Large intestine (tissue), 3 donors: ENCODE measurements at regions not wholly inside any gene's neighbourhood (a gene's known extent, or its start where the extent isn't known, plus 50 kb on each side); places are given as distances from the start of the nearest gene placed in this dataset.
"Not testable (repeated sequence)": the region's sequence is repeated elsewhere in the genome, so short reads cannot be mapped to it uniquely, and the experiment has no call there.

Source experiments
- DNase-seq, 2 donors: peaks; one replicate each; pipeline versions ENCODE4 v3.0.0 to v3.0.0-alpha.2; 2013
- H3K27ac ChIP-seq: one replicate; pipeline ENCODE4 v1.5.1; 2013; ENCODE audit warnings: low read length
- H3K27me3 ChIP-seq: 2 replicates; pipeline ENCODE4 v1.6.1; 2013; ENCODE audit warnings: low read length; ENCODE audit not compliant: control insufficient read depth, insufficient read depth
- H3K36me3 ChIP-seq: 2 replicates; pipeline ENCODE4 v1.6.1; 2013; ENCODE audit warnings: low read length; ENCODE audit not compliant: control insufficient read depth, insufficient read depth
- H3K4me1 ChIP-seq: one replicate; pipeline ENCODE4 v1.6.1; 2013; ENCODE audit warnings: low read length; ENCODE audit not compliant: control insufficient read depth, insufficient read depth
- H3K4me3 ChIP-seq: one replicate; pipeline ENCODE4 v1.5.1; 2013; ENCODE audit warnings: low read length
- H3K9me3 ChIP-seq: one replicate; pipeline ENCODE4 v1.6.1; 2013; ENCODE audit warnings: mild to moderate bottlenecking, low read depth, low read length, moderate library complexity; ENCODE audit not compliant: control insufficient read depth
- WGBS: methylation state at CpG from one replicate; pipeline ENCODE4 v1.1.5; 2013; ENCODE audit warnings: low lambda C conversion rate; ENCODE audit not compliant: insufficient coverage; 5-methylcytosine and 5-hydroxymethylcytosine counted together

GRCh38 chr1:146552414-146552813 is 323.6 kb upstream of the NOTCH2NLA start:
- not testable (repeated sequence) for DNase-seq, H3K4me1 ChIP-seq, H3K9me3 ChIP-seq, H3K27ac ChIP-seq, H3K4me3 ChIP-seq, H3K36me3 ChIP-seq, H3K27me3 ChIP-seq
- WGBS, result no CpG with 5 or more reads among the region's 3 CpGs

GRCh38 chr1:146548684-146549083 is 319.9 kb upstream of the NOTCH2NLA start:
- not testable (repeated sequence) for DNase-seq, H3K36me3 ChIP-seq, H3K4me1 ChIP-seq, H3K4me3 ChIP-seq, H3K27ac ChIP-seq, H3K9me3 ChIP-seq, H3K27me3 ChIP-seq
- no CpG with 5 or more reads among the region's 9 CpGs for WGBS

- H3K36me3 ChIP-seq, H3K4me1 ChIP-seq, H3K9me3 ChIP-seq, H3K4me3 ChIP-seq, H3K27me3 ChIP-seq, H3K27ac ChIP-seq, DNase-seq: not testable (repeated sequence)
- WGBS, result no CpG with 5 or more reads among the region's 1 CpG
Observed at GRCh38 chr1:146546189-146546588, 317.4 kb upstream of the NOTCH2NLA start.

- not testable (repeated sequence) for DNase-seq, H3K4me1 ChIP-seq, H3K9me3 ChIP-seq, H3K4me3 ChIP-seq, H3K27ac ChIP-seq, H3K36me3 ChIP-seq, H3K27me3 ChIP-seq
- no CpG with 5 or more reads among the region's 2 CpGs for WGBS
Observed at GRCh38 chr1:146537775-146538373, 309.1 kb upstream of the NOTCH2NLA start.

GRCh38 chr1:146536028-146536427 is 307.2 kb upstream of the NOTCH2NLA start:
- H3K4me1 ChIP-seq, H3K27me3 ChIP-seq, H3K9me3 ChIP-seq, DNase-seq, H3K36me3 ChIP-seq, H3K27ac ChIP-seq, H3K4me3 ChIP-seq: not testable (repeated sequence)
- no CpG with 5 or more reads among the region's 1 CpG for WGBS

- DNase-seq, H3K4me1 ChIP-seq, H3K36me3 ChIP-seq, H3K9me3 ChIP-seq, H3K27ac ChIP-seq, H3K27me3 ChIP-seq, H3K4me3 ChIP-seq: not testable (repeated sequence)
- WGBS, result no CpG with 5 or more reads among the region's 3 CpGs
Observed at GRCh38 chr1:146535575-146535974, 306.8 kb upstream of the NOTCH2NLA start.

GRCh38 chr1:146530958-146531357 is 302.1 kb upstream of the NOTCH2NLA start:
- not testable (repeated sequence) for H3K27me3 ChIP-seq, H3K9me3 ChIP-seq, H3K36me3 ChIP-seq, H3K4me3 ChIP-seq, H3K27ac ChIP-seq, DNase-seq, H3K4me1 ChIP-seq
- no CpG with 5 or more reads among the region's 6 CpGs for WGBS

GRCh38 chr1:146522812-146523211 is 294.0 kb upstream of the NOTCH2NLA start:
- not testable (repeated sequence) for H3K36me3 ChIP-seq, DNase-seq, H3K27ac ChIP-seq, H3K27me3 ChIP-seq, H3K4me1 ChIP-seq, H3K4me3 ChIP-seq, H3K9me3 ChIP-seq
- WGBS, result no CpG with 5 or more reads among the region's 4 CpGs

GRCh38 chr1:146522345-146522744 is 293.5 kb upstream of the NOTCH2NLA start:
- DNase-seq, H3K4me1 ChIP-seq, H3K27ac ChIP-seq, H3K36me3 ChIP-seq, H3K4me3 ChIP-seq, H3K27me3 ChIP-seq, H3K9me3 ChIP-seq: not testable (repeated sequence)
- WGBS, result no CpG with 5 or more reads among the region's 6 CpGs

GRCh38 chr1:146521804-146522203 is 293.0 kb upstream of the NOTCH2NLA start:
- H3K27me3 ChIP-seq, H3K27ac ChIP-seq, H3K4me3 ChIP-seq, DNase-seq, H3K9me3 ChIP-seq, H3K4me1 ChIP-seq, H3K36me3 ChIP-seq: not testable (repeated sequence)
- no CpG with 5 or more reads among the region's 2 CpGs for WGBS

GRCh38 chr1:146513754-146514153 is 284.9 kb upstream of the NOTCH2NLA start:
- WGBS, result no CpG with 5 or more reads among the region's 4 CpGs

More at GRCh38 chr1:146513754-146514153, 284.9 kb upstream of the NOTCH2NLA start:
- H3K36me3 ChIP-seq, H3K27me3 ChIP-seq, DNase-seq, H3K27ac ChIP-seq, H3K4me3 ChIP-seq, H3K9me3 ChIP-seq, H3K4me1 ChIP-seq: not testable (repeated sequence)
